Uterus (tissue), 2 donors: ENCODE measurements at regions not wholly inside any gene's neighbourhood (a gene's known extent, or its start where the extent isn't known, plus 50 kb on each side); places are given as distances from the start of the nearest gene placed in this dataset.

Experiments used
- CTCF ChIP-seq, 4 experiments: fragments of 200-600 bp in 2 of 4; fragments of 450-650 bp in 2 of 4; sonication (generic) in 2 of 4; IDR thresholded peaks; one replicate each; pipeline ENCODE4 v1.5.1; 2016 to 2019; ENCODE audit warnings: antibody characterized with exemption in 4 of 4, mild to moderate bottlenecking in 2 of 4, moderate library complexity in 1 of 4
- POLR2A ChIP-seq, 2 donors: fragments of 450-650 bp; IDR thresholded peaks; one replicate each; pipeline ENCODE4 v1.6.1; 2016; ENCODE audit warnings: antibody characterized with exemption in 2 of 2, mild to moderate bottlenecking in 1 of 2, moderate library complexity in 1 of 2

- TF ChIP-seq POLR2A (IDR thresholded peaks at IDR 0.05) (no peak), CTCF (IDR thresholded peaks at IDR 0.05) (no peak)
Observed at GRCh38 chr5:72693546-72694205, 122.8 kb upstream of the TNPO1 start.
